ENCODE measurements at regions not wholly inside any gene's neighbourhood (a gene's known extent, or its start where the extent isn't known, plus 50 kb on each side); places are given as distances from the start of the nearest gene placed in this dataset.

DNA sequence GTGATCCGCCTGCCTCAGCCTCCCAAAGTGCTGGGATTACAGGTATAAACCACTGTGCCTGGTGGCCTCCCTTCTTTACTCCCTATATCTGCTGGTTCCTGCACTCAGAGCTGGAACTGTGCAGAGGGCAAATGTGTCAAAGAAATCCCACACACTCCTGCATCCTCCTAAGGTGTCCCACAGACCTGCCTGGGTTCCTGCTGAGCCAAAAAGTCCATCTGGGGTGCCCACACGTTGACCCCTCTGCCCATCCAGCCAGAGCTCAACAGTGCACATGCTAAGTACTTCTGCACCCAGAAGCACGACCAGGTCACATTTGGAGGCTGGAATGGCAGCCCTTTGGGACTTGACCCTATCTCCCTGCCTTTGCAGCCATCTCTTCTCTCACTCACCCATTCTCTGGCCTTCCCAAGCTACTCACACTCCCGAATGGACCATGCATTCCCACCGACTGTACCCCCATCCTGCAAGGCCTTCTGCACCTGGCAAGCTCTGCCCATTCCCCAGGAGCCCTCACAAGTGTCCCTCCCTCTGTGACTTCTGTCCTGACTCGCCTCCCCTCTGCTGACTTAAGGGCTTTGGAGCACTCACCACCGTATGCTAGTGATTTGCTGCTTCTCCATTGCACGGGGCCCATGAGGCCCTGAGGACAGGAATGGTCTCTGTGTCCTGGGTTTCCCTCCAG, 152.1 kb downstream of the KCTD15 start:
- no peak for DNase-seq

- DNase-seq, result no peak
These were observed 153.6 kb downstream of the KCTD15 start for GRCh38 chr19:33950091-33950750.

DNA sequence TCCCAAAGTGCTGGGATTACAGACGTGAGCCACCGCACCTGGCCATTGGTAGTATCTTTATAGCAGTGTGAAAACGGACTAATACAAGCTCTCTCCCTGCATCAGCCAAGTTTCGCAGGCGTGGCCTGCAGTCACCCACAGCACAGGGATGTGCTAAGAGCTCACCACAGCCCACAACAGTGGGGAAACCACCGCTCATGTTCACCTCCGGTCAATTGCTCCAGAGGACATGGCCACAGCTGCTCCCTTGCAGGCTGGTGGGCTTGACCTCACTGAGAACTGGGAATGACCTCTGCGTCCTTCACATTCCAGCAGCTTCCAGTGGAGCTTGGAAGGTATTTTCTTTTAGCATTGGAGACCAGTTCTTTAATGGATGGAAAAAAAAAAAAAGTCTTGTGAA, 156.4 kb downstream of the KCTD15 start:
- DNase-seq, result no peak

- DNase-seq, result no peak
These were observed 156.9 kb downstream of the KCTD15 start for GRCh38 chr19:33953592-33953991.

DNA sequence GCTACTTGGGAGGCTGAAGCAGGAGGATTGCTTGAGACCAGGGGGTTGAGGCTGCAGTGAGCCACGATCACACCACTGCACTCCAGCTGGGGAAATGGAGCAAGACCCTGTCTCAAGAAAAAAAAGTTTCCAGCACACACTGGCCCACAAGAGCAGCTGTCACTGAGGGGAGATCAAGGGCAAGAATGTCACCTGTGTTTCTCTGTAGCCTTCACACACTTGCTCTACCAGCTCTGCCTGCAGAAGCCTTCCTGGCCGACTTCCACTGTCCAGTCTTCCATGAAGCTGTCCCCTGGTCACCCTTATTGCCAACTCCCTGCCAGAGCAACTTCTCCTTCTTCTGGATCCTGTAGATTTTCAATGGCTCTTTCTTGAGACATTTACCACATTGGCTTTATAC, 158.0 kb downstream of the KCTD15 start:
- DNase-seq, result no peak

DNA sequence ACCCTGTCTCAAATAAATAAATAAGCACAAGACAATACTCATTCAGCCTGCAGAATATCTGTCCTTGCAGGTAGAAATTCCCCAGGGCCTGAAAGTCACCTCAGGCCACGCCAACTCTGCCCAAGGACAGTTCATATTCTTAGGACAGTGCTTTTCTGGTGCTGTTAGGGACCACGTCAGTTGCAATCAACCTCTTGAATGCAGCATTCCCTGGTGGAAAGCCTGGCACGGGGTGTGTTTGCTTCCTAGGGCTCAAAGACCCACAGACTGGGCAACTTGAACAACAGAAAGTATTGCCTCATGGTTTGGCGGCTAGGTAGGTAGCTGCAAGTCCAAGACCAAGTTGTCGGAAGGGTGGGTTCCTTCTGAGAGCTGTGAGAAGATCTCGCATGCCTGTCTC, 160.3 kb downstream of the KCTD15 start:
- DNase-seq, result no peak

DNA sequence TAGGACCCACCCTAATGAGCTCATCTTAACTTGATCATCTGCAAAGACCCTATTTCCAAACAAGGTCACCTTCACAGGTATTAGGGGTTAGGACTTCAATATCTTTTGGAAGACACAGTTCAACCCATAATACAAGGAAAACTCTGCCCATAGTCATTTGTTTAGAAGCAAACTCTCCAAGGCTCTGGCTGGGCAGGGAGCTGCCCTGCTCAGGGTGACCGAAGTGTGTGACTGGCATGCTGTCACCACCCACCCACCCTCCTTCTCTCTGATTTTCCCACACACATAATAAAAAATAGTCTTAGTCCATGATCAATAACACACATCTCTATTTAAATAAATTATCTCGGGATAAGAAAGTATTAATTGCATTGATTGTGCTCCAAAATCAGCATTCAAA, 161.1 kb downstream of the KCTD15 start:
- DNase-seq, result no peak

GRCh38 chr19:33960566-33960965, 163.9 kb downstream of the KCTD15 start:
- no peak for DNase-seq

GRCh38 chr19:33962161-33962560, 165.5 kb downstream of the KCTD15 start:
- no peak for DNase-seq

GRCh38 chr19:33963514-33963913, 166.8 kb downstream of the KCTD15 start:
- DNase-seq, result no peak

GRCh38 chr19:33971073-33971472, 174.4 kb downstream of the KCTD15 start:
- no peak for DNase-seq

DNA sequence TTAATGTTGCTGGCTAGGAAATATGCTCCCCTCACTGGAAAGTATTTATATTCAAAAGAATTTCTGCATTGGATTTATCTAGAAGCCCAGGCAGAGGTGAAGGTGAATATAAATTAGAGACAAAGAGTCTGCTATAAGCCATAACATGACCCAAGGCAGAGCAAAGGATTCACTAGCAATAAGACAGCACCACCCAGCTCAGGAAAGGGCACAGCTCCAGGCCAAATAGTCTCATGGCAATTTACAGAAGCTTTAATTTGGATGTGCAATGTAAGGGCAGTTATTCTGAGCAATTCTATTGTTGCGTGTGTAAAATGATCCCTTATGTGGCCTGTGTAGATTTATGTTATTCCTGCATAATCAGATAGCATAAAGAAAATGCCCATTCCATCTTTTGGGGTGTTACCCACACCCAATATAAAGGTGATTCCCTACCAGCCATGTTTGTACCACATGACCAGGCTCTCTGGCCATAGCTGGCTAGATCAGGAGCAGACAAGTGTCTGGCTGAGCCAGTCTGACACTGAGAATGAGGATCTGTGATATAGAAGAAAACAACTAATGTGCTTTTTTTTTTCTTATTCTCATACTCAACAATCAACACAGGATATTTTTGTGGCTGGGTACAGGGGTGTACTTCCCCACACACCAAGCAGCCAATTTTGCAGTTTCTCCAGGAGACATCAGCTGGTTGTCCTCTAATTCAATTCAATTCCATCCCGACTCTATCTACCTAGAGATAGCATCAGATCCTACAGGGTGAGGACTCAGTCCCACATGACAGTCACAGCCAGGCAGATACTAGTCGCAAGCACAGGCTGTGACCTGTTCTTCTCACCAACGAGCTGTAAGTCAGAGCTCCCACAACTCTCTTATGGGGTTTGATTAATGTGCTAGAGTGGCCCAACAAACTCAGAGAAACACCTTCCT, 181.4 kb downstream of the KCTD15 start:
- no peak for DNase-seq

- DNase-seq, result no peak
These were observed 186.0 kb downstream of the KCTD15 start for GRCh38 chr19:33982706-33983105.

DNA sequence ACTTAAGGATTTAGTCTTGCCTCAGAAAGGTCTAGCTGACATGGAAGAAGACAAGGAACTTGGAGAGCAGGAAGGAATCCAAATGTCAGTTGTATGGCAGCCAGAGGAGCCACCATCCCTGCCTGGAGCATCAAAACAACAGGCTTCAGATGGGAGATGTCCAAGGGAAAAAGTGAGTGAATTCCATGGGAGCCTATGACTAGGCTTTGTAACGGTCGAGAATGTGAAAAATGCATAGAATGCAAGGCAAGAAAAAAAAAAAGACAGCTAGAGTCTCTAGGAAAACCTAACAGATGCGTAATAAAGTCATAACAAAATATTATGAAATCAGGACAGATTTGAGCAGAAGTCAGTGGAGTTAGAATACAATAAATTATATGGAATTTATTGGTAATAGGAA, 183.7 kb upstream of the LSM14A start:
- no peak for DNase-seq

GRCh38 chr19:33997690-33998089, 174.6 kb upstream of the LSM14A start:
- no peak for DNase-seq

DNA sequence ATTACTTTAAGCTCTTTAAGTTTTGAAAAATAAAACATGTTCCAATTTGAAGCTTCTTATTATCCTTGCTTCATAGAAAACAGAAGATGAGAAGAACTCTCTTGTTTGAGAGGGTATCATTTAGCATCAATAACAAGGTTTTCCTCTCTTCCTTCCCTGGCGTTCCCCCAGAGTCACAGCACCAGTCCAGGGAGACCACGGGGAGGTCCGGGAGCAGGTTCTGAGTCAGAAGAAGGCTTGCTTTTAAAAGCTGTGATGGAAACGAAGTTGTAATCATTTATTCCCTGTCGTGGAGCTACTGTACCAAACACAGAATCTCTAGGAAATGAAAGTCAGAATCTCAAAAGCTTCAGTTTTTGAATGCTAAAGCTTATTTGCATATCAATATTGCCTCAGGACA, 174.0 kb upstream of the LSM14A start:
- DNase-seq, result no peak

GRCh38 chr19:33998739-33999345, 173.5 kb upstream of the LSM14A start:
- no peak for DNase-seq

DNA sequence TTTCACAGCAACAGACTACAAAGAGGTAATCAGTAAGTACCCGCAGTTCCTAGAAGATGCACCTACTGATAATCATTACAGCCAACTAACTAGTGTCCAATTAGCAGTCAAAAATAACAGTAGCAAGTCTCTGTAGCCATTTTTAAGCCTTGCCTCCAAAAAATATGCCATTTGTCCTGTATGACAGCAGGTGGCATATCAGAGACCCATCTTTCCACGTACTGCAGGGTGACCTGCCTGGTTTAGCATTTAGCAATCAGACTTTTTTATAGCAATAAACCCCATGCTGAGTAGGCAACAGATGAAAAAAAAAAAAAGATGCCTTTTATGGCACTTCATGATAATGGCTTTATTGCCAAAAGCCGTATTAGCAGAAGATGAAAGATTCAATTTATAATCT, 155.3 kb upstream of the LSM14A start:
- DNase-seq, result no peak

GRCh38 chr19:34017601-34018000, 154.7 kb upstream of the LSM14A start:
- DNase-seq, result no peak

DNA sequence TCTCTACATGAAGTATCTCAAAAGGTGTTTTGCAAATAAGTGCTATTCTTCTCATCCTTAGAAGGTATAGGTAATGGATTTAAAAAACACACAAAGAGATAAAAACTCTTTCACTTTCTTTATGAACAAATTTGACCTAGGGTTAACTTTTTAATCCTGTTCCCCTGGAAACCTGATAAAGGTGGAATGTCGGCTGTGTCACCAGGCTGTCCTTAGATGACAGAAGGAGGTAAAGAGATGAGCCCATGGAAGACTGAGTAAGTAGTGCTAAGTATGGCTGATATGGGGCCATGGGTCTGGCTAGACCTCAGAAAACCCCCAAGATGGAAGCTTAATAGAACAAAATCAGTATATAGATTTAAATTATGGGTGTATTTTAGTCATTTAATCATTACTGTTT, 153.8 kb upstream of the LSM14A start:
- DNase-seq, result no peak

GRCh38 chr19:34023381-34023780, 148.9 kb upstream of the LSM14A start:
- DNase-seq, result no peak

DNA sequence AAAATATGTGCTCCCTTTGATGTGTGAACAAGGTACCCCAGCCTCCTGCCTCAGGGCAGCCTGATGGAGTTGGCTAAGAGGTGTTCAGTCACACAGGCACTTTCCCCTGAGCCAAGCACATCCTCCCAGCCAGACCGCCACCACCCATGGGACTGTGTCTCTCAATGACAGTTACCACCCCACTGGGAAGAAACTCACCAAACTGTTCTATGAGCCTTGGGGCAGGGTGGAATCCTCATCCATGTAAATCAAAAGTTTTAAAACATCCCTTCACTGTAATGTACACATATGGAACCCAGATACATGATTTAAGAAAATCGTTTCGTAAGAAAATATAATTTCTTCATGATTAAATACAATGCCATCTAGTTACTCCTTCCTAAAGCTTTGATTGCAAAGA, 138.4 kb upstream of the LSM14A start:
- DNase-seq, result no peak

- DNase-seq, result no peak
These were observed 137.9 kb upstream of the LSM14A start for GRCh38 chr19:34034318-34034846.
